Suppressor macrophage treated with lipopolysaccharide for 4 hours (primary cell): ENCODE measurements at regions not wholly inside any gene's neighbourhood (a gene's known extent, or its start where the extent isn't known, plus 50 kb on each side); places are given as distances from the start of the nearest gene placed in this dataset.

ENCODE experiments used
- DNase-seq: peaks from one replicate; pipeline ENCODE4 v3.0.0-alpha.2; 2020

- DNase-seq: no peak
These were observed 1013.6 kb downstream of the FLRT2 start for GRCh38 chr14:86543521-86543920.

- no peak for DNase-seq
These were observed 1012.0 kb downstream of the FLRT2 start for GRCh38 chr14:86541972-86542371.

- no peak for DNase-seq
These were observed 1010.8 kb downstream of the FLRT2 start for GRCh38 chr14:86540636-86541247.

GRCh38 chr14:86539361-86540070 lies 1009.6 kb downstream of the FLRT2 start:
- DNase-seq: no peak

- no peak for DNase-seq
These were observed 1003.9 kb downstream of the FLRT2 start for GRCh38 chr14:86533834-86534233.

GRCh38 chr14:86532219-86532618 lies 1002.3 kb downstream of the FLRT2 start:
- DNase-seq: no peak

GRCh38 chr14:86530457-86530856 lies 1000.5 kb downstream of the FLRT2 start:
- no peak for DNase-seq

GRCh38 chr14:86527312-86527711 lies 997.4 kb downstream of the FLRT2 start:
- DNase-seq: no peak

- DNase-seq: no peak
These were observed 995.7 kb downstream of the FLRT2 start for GRCh38 chr14:86525673-86526072.

- no peak for DNase-seq
These were observed 991.9 kb downstream of the FLRT2 start for GRCh38 chr14:86521843-86522242.

- DNase-seq: no peak
These were observed 991.2 kb downstream of the FLRT2 start for GRCh38 chr14:86521031-86521730.

- DNase-seq: no peak
These were observed 988.4 kb downstream of the FLRT2 start for GRCh38 chr14:86518298-86518697.

- DNase-seq: no peak
These were observed 985.3 kb downstream of the FLRT2 start for GRCh38 chr14:86515195-86515594.

GRCh38 chr14:86513564-86513963 lies 983.6 kb downstream of the FLRT2 start:
- no peak for DNase-seq

GRCh38 chr14:86513056-86513455 lies 983.1 kb downstream of the FLRT2 start:
- DNase-seq: no peak

GRCh38 chr14:86510491-86510890 lies 980.5 kb downstream of the FLRT2 start:
- DNase-seq: no peak

GRCh38 chr14:86505808-86506207 lies 975.9 kb downstream of the FLRT2 start:
- DNase-seq: peak; percentile 6

- DNase-seq: no peak
These were observed 971.7 kb downstream of the FLRT2 start for GRCh38 chr14:86501611-86502010.

- no peak for DNase-seq
These were observed 961.8 kb downstream of the FLRT2 start for GRCh38 chr14:86491743-86492142.

GRCh38 chr14:86481104-86481503 lies 951.2 kb downstream of the FLRT2 start:
- DNase-seq: no peak

GRCh38 chr14:86464341-86464740 lies 934.4 kb downstream of the FLRT2 start:
- no peak for DNase-seq

GRCh38 chr14:86462193-86462753 lies 932.3 kb downstream of the FLRT2 start:
- DNase-seq: peak; percentile 6

- no peak for DNase-seq
These were observed 927.7 kb downstream of the FLRT2 start for GRCh38 chr14:86457481-86458135.
